ENCODE measurements at regions not wholly inside any gene's neighbourhood (a gene's known extent, or its start where the extent isn't known, plus 50 kb on each side); places are given as distances from the start of the nearest gene placed in this dataset.

DNA sequence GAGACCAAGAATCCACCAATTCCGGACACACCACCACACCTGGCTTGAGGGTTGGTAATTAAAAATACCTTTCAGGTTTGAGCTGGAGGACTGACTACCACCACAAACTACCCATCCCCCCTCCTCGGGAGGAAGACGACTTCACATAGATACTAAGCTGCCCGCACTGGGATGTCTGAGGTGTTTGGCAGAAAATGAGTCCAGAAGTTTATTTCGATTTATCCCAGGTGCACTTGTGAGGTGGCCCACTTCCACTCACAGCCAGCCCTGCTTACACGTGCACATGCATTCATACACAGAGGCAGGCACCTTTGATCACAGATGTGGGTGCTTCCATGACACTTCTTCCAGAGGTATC is 187.1 kb downstream of the ID4 start:
- TF ChIP-seq, protein P1, sequence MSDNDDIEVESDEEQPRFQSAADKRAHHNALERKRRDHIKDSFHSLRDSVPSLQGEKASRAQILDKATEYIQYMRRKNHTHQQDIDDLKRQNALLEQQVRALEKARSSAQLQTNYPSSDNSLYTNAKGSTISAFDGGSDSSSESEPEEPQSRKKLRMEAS (IDR thresholded peaks at IDR 0.05; ENCODE audit: insufficient read depth, insufficient read length): no peak
- TF ChIP-seq POLR2A (IDR thresholded peaks at IDR 0.05; ENCODE audit: low read depth, low read length): no peak
- TF ChIP-seq, protein P2, sequence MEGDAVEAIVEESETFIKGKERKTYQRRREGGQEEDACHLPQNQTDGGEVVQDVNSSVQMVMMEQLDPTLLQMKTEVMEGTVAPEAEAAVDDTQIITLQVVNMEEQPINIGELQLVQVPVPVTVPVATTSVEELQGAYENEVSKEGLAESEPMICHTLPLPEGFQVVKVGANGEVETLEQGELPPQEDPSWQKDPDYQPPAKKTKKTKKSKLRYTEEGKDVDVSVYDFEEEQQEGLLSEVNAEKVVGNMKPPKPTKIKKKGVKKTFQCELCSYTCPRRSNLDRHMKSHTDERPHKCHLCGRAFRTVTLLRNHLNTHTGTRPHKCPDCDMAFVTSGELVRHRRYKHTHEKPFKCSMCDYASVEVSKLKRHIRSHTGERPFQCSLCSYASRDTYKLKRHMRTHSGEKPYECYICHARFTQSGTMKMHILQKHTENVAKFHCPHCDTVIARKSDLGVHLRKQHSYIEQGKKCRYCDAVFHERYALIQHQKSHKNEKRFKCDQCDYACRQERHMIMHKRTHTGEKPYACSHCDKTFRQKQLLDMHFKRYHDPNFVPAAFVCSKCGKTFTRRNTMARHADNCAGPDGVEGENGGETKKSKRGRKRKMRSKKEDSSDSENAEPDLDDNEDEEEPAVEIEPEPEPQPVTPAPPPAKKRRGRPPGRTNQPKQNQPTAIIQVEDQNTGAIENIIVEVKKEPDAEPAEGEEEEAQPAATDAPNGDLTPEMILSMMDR (IDR thresholded peaks at IDR 0.05; ENCODE audit: extremely low read depth in 1 of 2, insufficient read depth in 1 of 2, low read depth in 1 of 2, low read length in 2 of 2): no peak
